GM10248 (cell line): ENCODE measurements at regions not wholly inside any gene's neighbourhood (a gene's known extent, or its start where the extent isn't known, plus 50 kb on each side); places are given as distances from the start of the nearest gene placed in this dataset.

ENCODE experiments used
- CTCF ChIA-PET: fragments of 300-600 bp; sonication (Branson Sonifier 250); formaldehyde crosslinking; extraction: SDS; loops from one replicate; lab custom pipeline; 2021; ENCODE audit warnings: antibody characterized with exemption; lab: Yijun Ruan, JAX
- POLR2A ChIA-PET: fragments of 350-650 bp; sonication (Branson Sonifier 250); formaldehyde crosslinking; extraction: SDS; loops from one replicate; lab custom pipeline; 2020; ENCODE audit warnings: antibody characterized with exemption; lab: Yijun Ruan, JAX
- DNase-seq: peaks from one replicate; pipeline ENCODE4 v3.0.0; 2012; ENCODE audit errors: extremely low spot score
- CTCF ChIP-seq: IDR thresholded peaks from 2 replicates; pipeline ENCODE4 v1.5.1; 2012; ENCODE audit warnings: mild to moderate bottlenecking, low read depth; ENCODE audit errors: extremely low read depth, missing control alignments, control extremely low read depth

GRCh38 chr11:101269990-101270660 lies 140.5 kb upstream of the PGR start:
- ChIA-PET POLR2A (no interaction called here), CTCF (interaction anchor here (1.4 kb wide), 1 partner anchor 10 kb away, joined by 3 read pairs; no protein-coding TSS in a partner anchor)
- DNase-seq, result no peak
- TF ChIP-seq CTCF, result no peak

DNA sequence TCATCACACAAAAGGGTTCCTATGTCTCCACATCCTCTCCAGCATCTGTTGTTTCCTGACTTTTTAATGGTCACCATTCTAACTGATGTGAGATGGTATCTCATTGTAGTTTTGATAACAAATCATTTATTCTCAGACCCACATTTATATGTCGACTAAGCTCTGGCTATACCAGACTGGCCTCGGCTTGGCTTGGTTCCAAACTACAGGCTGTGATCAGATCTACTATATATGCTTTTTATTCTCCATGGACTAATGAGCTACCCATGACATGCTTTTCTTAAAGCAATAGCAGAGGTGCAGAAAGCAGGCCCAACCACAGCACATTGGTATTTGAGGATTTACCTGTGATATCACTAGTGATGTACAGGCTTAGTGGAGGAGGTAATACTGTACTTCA lies 139.8 kb upstream of the PGR start:
- POLR2A ChIA-PET, result no interaction called here
- DNase-seq, result no peak
- TF ChIP-seq CTCF, result no peak
- CTCF ChIA-PET, result interaction anchor here (1.4 kb wide), 1 partner anchor 9 kb away, joined by 3 read pairs; no protein-coding TSS in a partner anchor

DNA sequence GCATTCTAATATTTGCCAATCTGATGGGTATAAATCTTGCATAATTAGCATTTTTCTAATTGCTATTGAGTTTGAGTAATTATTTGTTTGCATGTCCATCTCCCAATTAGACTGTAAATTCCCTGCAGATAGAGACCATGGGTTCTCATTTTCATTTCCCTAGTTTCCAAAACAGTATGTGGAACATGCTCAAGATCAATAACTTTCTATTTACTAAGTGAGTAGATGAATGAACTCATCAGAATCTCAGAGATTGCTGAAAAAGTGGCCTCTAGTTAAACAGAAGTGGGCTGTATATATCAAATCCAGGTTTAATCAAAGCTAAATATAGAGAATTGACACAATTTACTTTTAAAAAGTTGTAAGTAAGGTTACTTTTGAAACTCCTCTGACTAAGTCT lies 138.0 kb upstream of the PGR start:
- DNase-seq, result no peak
- ChIA-PET CTCF (no interaction called here), POLR2A (no interaction called here)
- no peak for TF ChIP-seq CTCF

GRCh38 chr11:101264306-101264705 lies 134.7 kb upstream of the PGR start:
- no peak for TF ChIP-seq CTCF
- POLR2A ChIA-PET, result no interaction called here
- CTCF ChIA-PET, result interaction anchor here (1.0 to 1.7 kb wide), 2 partner anchors 9 to 13 kb away, joined by 4 read pairs; no protein-coding TSS in a partner anchor
- DNase-seq, result no peak

DNA sequence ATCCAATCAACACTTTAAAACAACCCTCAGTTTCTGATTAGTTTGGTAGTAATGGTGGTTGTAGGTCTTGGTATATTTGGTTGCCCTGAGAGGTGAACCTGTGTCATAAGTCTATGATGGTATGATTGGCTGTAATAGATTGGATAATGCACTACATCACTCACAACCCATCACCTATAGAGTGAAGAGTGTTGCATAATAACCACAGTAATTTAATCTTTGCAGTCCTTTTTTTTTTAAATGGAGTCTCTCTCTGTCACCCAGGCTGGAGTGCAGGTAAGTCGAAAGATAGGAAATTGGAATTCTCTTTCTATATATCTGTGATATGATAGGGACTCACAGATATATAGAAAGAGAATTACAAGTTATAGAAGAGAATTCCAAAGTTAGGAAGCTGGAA lies 133.4 kb upstream of the PGR start:
- CTCF ChIA-PET, result interaction anchor here (1.0 kb wide), 1 partner anchor 14 kb away, joined by 4 read pairs; no protein-coding TSS in a partner anchor
- no peak for DNase-seq
- TF ChIP-seq CTCF, result no peak
- POLR2A ChIA-PET, result no interaction called here

DNA sequence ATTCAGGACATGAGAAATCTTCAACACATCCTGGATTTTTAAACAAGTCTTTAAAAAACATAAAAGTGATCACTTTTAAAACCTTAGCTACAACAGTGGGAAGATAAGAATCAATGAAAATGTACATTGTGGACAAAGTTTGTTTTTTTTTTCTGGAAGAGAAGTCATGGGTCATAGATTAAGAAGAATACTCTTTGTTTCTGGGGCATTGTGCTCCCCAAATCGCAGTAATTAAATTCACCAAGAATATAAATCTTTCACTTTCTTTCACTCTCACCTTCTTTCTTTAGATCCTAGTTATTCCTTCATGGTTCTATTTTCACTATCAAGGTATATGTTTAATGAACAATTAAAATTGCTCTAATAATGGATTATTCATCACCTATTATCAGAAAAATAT lies 132.6 kb upstream of the PGR start:
- CTCF ChIA-PET, result no interaction called here
- no peak for TF ChIP-seq CTCF
- DNase-seq, result no peak
- POLR2A ChIA-PET, result no interaction called here
